NCI-H345 (cell line): ENCODE measurements at regions not wholly inside any gene's neighbourhood (a gene's known extent, or its start where the extent isn't known, plus 50 kb on each side); places are given as distances from the start of the nearest gene placed in this dataset.
A peak's percentile ranks its signal among the peaks of the same experiment; 100 is the strongest.
"Not testable (repeated sequence)": the region's sequence is repeated elsewhere in the genome, so short reads cannot be mapped to it uniquely, and the experiment has no call there.

Source experiments
- DNase-seq: peaks from one replicate; lab custom pipeline; 2025; lab: John Stamatoyannopoulos, UW

GRCh38 chr11:71638801-71639519 lies 56.3 kb upstream of the KRTAP5-11 start:
- peak; percentile 63 for DNase-seq

DNA sequence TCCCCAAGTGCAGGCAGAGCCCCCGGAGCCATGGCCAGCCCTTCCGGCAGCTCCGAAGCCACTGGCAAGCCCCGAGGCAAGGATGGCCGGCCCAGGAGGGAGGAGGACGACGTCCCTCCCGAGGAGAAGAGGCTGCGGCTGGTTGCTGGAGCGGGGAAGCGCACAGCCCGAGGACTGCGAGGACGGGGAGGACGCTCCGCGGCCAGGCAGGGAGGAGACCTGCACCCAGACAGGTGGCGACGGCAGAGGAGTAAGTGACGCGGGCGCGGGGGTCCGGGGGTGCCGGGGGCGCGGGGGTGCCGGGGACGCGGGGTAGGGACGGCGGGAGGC lies 56.8 kb upstream of the KRTAP5-11 start:
- DNase-seq = peak; percentile 30

GRCh38 chr11:71639916-71640315 lies 57.2 kb upstream of the KRTAP5-11 start:
- DNase-seq = not testable (repeated sequence)

DNA sequence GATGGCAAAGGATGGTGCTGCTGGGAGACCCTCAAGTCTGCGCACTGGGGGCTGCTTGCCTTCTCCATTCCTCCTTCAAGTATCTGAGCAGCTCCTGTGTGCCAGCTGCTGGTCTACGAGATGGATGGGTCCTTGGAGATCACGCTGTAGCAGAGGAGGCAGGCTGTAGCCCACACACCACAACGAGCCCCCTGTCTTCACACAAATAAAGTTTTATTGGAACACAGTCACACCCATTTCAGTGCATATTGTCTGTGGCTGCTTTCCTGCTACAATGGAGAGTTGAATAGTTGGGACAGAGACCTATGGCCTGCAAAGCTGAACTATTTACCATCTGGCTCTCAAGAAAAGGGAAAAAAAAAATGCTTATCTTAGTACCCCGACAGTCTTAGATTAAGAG lies 64.4 kb upstream of the KRTAP5-11 start:
- DNase-seq = not testable (repeated sequence)

DNA sequence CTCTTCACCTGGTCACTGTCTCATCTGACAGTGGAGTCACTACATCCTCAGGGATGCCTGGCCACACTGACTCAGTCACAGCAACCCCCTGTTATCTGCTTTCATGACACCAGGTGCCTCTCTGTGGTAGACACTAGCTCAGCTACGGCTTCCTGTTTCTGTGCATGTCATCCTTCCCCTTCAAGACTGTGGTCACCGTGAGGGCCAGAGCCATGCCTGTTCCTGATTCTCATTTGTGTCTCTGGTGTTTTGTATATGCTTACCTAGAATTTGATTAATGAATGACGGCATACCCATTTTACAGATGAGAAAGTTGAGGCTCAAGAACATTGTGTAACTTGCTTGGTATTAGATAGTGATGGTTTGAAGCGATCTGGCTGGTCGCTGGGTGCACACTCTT lies 70.3 kb upstream of the KRTAP5-11 start:
- not testable (repeated sequence) for DNase-seq

- not testable (repeated sequence) for DNase-seq
Observed at GRCh38 chr11:71654423-71654822, 71.7 kb upstream of the KRTAP5-11 start.

- DNase-seq = not testable (repeated sequence)
Observed at GRCh38 chr11:71655041-71655440, 72.4 kb upstream of the KRTAP5-11 start.

DNA sequence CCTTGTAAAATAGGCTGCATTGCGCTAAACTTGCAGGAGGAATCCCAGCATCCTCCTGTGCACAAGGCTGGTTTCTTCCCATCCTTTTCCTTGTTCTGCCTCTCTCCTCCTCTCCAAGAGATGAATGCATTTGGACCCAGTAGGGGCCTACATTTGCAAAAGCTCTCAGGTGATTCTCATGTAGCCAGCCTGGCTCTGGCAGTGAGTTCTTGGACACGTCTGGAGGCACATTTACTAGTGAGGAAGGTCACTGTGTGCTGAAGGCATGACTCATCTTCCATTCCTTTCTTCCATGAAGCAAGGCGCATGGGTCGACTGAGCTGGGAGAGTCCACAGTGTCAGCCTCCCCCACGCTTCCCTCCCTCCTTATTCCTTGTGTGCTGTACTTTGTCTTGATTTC lies 73.8 kb upstream of the KRTAP5-11 start:
- DNase-seq = not testable (repeated sequence)

DNA sequence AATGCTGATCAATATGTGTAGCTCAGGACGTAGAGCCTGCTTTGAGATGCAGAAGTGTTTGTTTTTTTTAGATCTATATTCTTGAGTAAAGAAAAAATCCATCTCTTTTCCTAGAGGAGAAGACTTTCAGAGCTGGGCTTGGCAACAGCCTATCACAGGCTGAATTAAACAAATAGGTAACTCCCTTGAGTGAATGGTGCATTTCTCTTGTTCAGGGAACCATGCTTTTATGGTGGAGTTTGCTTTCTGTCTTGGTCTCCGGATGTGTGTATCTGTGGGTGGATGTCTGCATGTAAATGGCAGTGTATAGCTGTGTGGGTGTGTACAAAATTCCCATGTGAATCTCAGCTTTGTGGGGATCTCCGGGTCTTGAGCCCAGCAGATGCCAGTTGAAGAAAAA lies 82.3 kb upstream of the KRTAP5-11 start:
- not testable (repeated sequence) for DNase-seq

GRCh38 chr11:71698110-71698509 lies 115.4 kb upstream of the KRTAP5-11 start:
- not testable (repeated sequence) for DNase-seq

DNA sequence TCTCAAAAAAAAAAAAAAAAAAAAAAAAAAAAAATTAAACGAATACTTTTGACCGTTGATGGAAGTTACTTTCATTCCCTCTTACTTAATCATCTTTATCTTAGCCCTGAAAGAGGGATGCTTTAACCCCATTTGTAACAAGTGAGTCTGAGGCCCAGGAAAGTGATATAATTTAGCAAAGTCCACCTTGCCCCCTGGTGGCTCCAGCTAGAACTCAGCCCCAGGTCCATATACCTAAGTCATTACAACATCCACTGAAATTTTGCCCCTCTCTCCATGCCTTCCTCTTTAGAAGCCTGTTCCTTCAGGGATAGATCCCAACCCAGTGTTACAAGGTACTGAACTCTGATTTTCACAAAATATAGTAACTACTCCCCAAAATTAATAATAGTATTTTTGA lies 116.3 kb upstream of the KRTAP5-11 start:
- DNase-seq = not testable (repeated sequence)

DNA sequence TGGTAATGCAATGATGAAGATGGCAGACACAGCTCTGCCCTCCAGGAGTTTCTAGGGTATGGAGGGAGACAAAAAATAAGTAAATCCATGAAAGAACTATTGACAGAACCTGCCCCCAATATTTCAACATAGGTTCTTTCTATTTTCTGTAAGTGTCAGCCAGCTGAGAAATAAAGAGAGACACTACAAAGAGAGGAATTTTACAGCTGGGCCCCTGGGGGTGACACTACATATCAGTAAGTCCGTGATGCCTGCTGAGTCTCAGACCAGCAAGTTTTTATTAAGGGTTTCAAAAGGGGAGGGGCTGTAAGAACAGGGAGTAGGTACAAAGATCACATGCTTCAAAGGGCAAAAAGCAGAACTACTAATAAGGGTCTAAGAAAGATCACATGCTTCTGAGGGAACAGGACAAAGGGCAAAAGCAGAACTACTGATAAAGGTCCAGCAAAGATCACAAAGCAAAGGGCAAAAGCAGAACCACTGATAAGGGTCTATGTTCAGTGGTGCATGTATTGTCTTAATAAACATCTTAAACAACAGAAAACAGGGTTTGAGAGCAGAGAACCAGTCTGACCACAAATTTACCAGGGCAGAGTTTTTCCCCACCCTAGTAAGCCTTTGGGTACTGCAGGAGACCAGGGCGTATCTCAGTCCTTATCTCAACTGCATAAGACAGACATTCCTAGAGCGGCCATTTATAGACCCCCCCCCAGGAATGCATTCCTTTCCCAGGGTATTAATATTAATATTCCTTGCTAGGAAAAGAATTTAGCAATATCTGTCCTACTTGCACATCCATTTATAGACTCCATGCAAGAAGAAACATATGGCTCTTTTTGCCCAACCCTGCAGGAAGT lies 119.0 kb upstream of the KRTAP5-11 start:
- DNase-seq = not testable (repeated sequence)

DNA sequence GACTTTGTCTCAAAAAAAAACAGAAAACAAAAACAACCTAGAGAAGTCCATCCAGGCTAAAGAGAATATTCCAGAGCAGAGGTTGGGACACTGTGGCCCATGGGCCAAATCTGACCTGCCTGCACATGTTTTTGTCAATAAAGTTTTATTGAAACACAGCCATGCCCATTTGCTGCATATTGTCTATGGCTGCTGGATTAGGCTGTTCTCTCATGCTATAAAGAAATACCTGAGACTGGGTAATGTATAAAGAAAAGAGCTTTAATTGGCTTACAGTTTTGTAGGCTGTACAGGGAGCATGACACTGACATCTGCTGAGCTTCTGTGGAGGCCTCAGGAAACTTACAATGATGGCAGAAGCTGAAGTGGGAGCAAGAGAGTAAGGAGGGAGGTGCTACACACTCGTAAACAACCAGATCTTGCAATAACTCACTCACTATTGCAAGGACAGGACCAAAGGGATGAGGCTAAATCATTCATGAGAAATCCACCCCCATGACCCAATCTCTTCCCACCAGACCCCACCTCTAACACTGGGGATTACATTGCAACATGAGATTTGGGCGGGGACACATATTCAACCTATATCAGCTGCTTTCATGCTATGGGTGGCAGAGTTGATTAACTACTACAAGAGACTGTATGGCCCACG lies 122.5 kb upstream of the KRTAP5-11 start:
- DNase-seq = not testable (repeated sequence)

DNA sequence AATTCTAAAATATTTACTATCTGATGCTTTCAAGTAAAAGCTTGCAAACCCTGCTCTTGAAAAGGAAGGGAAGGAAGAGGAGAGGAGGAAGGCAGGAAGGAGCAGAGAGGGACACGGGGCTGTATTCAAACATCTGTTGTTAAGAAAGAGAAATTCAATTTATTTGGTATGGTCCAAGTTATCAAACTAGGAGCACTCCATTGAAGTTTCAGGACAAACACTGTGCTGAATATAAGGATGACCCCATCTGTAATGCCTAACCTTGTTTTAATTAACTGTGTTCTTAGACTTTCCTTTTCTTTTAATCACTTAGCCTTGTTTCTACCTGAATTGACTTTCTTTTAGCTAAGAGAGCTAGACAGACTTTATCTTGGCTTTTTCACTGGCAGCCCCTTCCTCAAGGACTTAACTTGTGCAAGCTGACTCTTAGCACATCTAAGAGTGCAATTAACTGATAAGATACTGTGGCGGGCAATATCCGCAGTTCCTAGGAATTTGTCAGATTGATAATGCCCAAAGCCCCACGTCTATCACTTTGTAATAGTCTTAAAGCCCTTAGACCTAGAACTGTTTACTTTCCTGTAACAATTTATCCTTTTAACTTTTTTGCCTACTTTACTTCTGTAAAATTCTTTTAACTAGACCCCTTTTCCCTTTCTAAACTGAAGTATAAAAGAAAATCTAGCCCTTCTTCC lies 123.2 kb upstream of the KRTAP5-11 start:
- not testable (repeated sequence) for DNase-seq

- DNase-seq = not testable (repeated sequence)
Observed at GRCh38 chr11:71707083-71707482, 124.4 kb upstream of the KRTAP5-11 start.

DNA sequence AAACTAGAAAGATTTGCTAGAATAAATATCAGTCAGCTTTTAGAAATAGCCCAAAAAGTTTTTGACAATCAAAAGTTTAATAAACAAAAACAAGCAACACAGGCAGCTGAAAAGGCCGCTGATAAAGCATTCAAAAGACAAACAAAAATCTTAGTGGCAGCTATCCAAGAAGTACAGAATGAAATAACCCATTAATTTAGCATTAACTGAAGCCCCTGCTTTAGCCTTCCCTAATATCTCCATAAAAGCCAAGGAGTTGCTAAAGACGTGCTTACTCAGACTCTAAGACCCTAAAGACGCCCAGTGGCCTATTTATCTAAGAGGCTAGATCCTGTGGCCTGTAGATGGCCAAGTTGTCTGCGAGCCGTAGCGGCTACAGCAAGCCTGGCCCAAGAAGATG lies 123.5 kb upstream of the DEFB108B start:
- not testable (repeated sequence) for DNase-seq

DNA sequence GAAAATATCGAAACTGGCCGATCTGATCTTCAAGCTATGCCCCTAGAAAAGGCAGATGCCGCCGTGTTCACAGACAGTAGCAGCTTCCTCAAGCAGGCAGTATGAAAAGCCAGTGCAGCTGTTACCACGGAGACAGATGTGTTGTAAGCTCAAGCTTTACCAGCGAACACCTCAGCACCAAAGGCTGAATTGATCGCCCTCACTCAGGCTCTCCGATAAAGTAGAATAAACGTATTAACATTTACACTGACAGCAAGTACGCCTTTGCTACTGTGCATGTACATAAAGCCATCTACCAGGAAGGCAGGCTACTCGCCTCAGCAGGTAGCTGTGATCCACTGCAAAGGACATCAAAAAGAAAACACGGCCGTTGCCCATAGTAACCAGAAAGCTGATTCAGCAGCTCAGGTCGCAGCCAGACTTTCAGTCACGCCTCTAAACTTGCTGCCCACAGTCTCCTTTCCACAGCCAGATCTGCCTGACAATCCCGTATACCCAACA lies 122.8 kb upstream of the DEFB108B start:
- not testable (repeated sequence) for DNase-seq

DNA sequence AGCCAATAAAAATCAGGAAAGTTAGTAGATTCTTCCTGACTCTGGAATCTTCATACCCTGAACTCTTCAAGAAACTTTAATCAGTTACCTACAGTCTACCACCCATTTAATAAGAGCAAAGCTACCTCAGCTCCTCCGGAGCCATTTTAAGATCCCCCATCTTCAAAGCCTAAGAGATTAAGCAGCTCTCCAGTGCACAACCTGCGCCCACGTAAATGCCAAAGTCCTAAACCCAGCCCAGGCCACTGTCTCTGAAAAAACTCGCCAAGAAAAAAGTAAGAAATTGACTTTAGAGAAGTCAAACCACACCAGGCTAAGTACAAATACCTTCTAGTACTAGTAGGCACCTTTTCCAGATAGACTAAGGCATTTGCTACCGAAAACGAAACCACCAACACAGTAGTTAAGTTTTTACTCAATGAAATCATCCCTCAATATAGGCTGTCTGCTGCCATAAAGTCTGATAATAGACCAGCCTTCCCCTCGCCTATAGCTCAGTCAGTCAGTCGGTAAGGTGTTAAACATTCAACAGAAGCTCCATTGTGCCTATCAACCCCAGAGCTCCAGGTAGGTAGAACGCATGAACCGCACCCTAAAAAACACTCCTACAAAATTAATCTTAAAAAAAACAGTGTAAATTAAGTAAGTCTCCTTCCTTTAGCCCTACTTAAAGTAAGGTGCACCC lies 122.2 kb upstream of the DEFB108B start:
- not testable (repeated sequence) for DNase-seq

- not testable (repeated sequence) for DNase-seq
Observed at GRCh38 chr11:71712350-71712749, 120.7 kb upstream of the DEFB108B start.

DNA sequence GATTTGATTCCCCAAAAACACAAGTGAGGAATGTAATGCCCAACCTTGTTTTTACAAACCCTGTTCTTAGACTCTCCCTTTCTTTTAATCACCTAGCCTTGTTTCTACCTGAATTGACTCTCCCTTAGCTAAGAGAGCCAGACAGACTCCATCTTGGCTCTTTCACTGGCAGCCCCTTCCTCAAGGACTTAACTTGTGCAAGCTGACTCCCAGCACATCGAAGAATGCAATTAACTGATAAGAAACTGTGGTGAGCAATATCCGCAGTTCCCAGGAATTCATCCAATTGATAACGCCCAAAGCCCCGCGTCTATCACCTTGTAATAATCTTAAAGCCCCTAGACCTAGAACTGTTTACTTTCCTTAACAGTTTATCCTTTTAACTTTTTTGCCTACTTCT lies 120.2 kb upstream of the DEFB108B start:
- not testable (repeated sequence) for DNase-seq

- not testable (repeated sequence) for DNase-seq
Observed at GRCh38 chr11:71714510-71714909, 118.5 kb upstream of the DEFB108B start.
